Adrenal gland (tissue), 5 donors: ENCODE measurements at regions not wholly inside any gene's neighbourhood (a gene's known extent, or its start where the extent isn't known, plus 50 kb on each side); places are given as distances from the start of the nearest gene placed in this dataset.

ENCODE experiments used
- CTCF ChIP-seq, 6 experiments: fragments of 450-650 bp in 4 of 6; fragments of 200-600 bp in 2 of 6; sonication (generic) in 1 of 6; IDR thresholded peaks; 1 replicate in 5 of 6; 2 replicates in 1 of 6; pipeline versions ENCODE4 v1.5.1 to v1.8.0; 2016 to 2021; ENCODE audit warnings: antibody characterized with exemption in 6 of 6, mild to moderate bottlenecking in 2 of 6, moderate library complexity in 1 of 6
- POLR2A ChIP-seq, 2 donors: fragments of 450-650 bp; IDR thresholded peaks; one replicate each; pipeline ENCODE4 v1.6.1; 2017; ENCODE audit warnings: antibody characterized with exemption in 2 of 2, mild to moderate bottlenecking in 2 of 2, moderate library complexity in 1 of 2
- donor health status: DM: no; HTN: no; CAD: no.

- TF ChIP-seq CTCF (IDR thresholded peaks at IDR 0.05) = no peak
- no peak for TF ChIP-seq POLR2A (IDR thresholded peaks at IDR 0.05)
Measured at GRCh38 chr2:150571121-150571520, 83.7 kb upstream of the RND3 start.
